GM21381 (cell line): ENCODE measurements at regions not wholly inside any gene's neighbourhood (a gene's known extent, or its start where the extent isn't known, plus 50 kb on each side); places are given as distances from the start of the nearest gene placed in this dataset.

Source experiments
- ATAC-seq: cut with Tn5 transposase; IDR thresholded peaks from one replicate; pipeline ENCODE4 v1.9.1; 2021; ENCODE audit warnings: mild to moderate bottlenecking, moderate library complexity; ENCODE audit not compliant: unreplicated experiment

GRCh38 chr6:139832493-139833305 is 458.3 kb upstream of the CITED2 start:
- ATAC-seq, result no peak

GRCh38 chr6:139829576-139829975 is 455.1 kb upstream of the CITED2 start:
- ATAC-seq, result no peak

- ATAC-seq, result no peak
Observed at GRCh38 chr6:139828751-139829519, 454.5 kb upstream of the CITED2 start.

GRCh38 chr6:139825935-139826374 is 451.5 kb upstream of the CITED2 start:
- no peak for ATAC-seq

- ATAC-seq, result no peak
Observed at GRCh38 chr6:139824864-139825263, 450.4 kb upstream of the CITED2 start.

- no peak for ATAC-seq
Observed at GRCh38 chr6:139823808-139824126, 449.3 kb upstream of the CITED2 start.

- ATAC-seq, result no peak
Observed at GRCh38 chr6:139823099-139823807, 448.8 kb upstream of the CITED2 start.

- no peak for ATAC-seq
Observed at GRCh38 chr6:139821676-139822223, 447.3 kb upstream of the CITED2 start.

- no peak for ATAC-seq
Observed at GRCh38 chr6:139820210-139820609, 445.8 kb upstream of the CITED2 start.

- no peak for ATAC-seq
Observed at GRCh38 chr6:139819776-139820175, 445.3 kb upstream of the CITED2 start.

- no peak for ATAC-seq
Observed at GRCh38 chr6:139812939-139813338, 438.5 kb upstream of the CITED2 start.

GRCh38 chr6:139801571-139802321 is 427.3 kb upstream of the CITED2 start:
- ATAC-seq, result no peak

- ATAC-seq, result peak; percentile 79
Observed at GRCh38 chr6:139800837-139801236, 426.4 kb upstream of the CITED2 start.

GRCh38 chr6:139790527-139790926 is 416.1 kb upstream of the CITED2 start:
- ATAC-seq, result no peak

GRCh38 chr6:139784222-139784769 is 409.8 kb upstream of the CITED2 start:
- ATAC-seq, result no peak

- ATAC-seq, result no peak
Observed at GRCh38 chr6:139779988-139780774, 405.7 kb upstream of the CITED2 start.

- no peak for ATAC-seq
Observed at GRCh38 chr6:139778688-139779087, 404.2 kb upstream of the CITED2 start.

- no peak for ATAC-seq
Observed at GRCh38 chr6:139778106-139778505, 403.7 kb upstream of the CITED2 start.

GRCh38 chr6:139777202-139777970 is 402.9 kb upstream of the CITED2 start:
- no peak for ATAC-seq
